Cardiac septum (tissue), 1 donor: ENCODE measurements at regions not wholly inside any gene's neighbourhood (a gene's known extent, or its start where the extent isn't known, plus 50 kb on each side); places are given as distances from the start of the nearest gene placed in this dataset.

Experiments used
- DNase-seq: peaks from one replicate; pipeline ENCODE4 v3.0.0-alpha.2; 2020; ENCODE audit warnings: low spot score
- intact Hi-C: fragments of 100-400 bp; cut with DNase I; formaldehyde crosslinking; loops from one replicate; pipeline ENCODE4 v1.14.0; 2022
- donor health status: DM: no; HTN: no; CAD: no.

- DNase-seq: no peak
- intact Hi-C loops: no loop called here
Measured at GRCh38 chr12:127857661-127858060, 409.3 kb upstream of the TMEM132C start.

- intact Hi-C loops: no loop called here
- DNase-seq: no peak
Measured at GRCh38 chr12:127860536-127860935, 406.4 kb upstream of the TMEM132C start.

GRCh38 chr12:127861406-127861805, 405.6 kb upstream of the TMEM132C start:
- intact Hi-C loops: no loop called here
- DNase-seq: no peak

- no peak for DNase-seq
- intact Hi-C loops: no loop called here
Measured at GRCh38 chr12:127873306-127873705, 393.7 kb upstream of the TMEM132C start.

DNA sequence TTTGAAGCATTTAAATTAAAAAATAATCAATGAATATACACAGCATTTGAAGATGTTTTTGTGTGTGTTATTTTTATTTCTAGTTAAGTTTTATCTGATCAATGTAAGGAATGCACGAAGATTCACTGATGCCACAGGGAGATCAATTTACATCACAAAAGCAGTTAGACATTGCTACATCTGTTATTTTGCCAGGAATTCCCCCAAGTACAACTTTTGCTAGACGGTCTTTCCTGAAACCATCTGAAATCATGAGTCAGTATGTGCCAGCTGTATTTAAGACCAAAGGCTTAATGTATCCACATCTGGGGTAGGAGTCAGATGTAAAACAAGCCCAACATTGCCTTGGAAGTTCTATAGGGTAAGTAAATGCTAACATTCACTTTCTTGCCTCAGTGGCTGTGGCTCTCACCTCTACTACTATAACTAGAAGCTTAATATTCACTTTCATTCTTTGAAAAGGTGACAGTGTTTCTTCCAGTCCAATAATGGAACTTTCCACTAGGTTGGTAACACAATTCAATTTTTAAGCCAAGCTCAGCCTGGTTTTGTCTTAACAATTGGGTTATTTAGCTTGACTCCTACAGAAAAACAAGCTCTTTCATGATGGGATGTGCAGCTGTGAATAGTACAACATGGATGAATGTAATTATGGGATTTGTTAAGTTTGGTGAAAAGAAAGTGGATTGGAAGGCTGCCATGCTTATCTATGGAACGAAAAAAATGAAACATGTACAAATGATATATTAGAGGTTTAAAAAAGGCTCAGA, 385.4 kb upstream of the TMEM132C start:
- DNase-seq: no peak
- intact Hi-C loops: no loop called here

DNA sequence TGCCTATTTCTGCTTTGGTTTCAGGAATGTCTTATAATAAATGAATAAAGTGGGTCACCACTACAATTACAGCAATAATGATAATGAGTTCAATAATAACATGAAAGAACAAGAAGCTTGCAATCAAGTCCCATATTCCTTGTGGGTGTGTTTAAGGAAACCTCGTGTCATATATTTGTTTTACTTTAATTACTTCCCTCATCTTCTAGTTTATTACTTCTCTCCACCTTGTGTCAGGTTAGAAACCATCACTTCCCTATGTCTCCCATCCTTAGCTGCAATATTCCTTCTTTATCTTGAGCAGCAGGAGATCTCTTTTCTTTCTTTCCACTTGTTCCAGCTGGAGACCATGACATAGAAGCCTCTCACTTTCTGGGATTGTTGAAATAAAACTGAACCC, 384.0 kb upstream of the TMEM132C start:
- DNase-seq: no peak
- intact Hi-C loops: no loop called here

DNA sequence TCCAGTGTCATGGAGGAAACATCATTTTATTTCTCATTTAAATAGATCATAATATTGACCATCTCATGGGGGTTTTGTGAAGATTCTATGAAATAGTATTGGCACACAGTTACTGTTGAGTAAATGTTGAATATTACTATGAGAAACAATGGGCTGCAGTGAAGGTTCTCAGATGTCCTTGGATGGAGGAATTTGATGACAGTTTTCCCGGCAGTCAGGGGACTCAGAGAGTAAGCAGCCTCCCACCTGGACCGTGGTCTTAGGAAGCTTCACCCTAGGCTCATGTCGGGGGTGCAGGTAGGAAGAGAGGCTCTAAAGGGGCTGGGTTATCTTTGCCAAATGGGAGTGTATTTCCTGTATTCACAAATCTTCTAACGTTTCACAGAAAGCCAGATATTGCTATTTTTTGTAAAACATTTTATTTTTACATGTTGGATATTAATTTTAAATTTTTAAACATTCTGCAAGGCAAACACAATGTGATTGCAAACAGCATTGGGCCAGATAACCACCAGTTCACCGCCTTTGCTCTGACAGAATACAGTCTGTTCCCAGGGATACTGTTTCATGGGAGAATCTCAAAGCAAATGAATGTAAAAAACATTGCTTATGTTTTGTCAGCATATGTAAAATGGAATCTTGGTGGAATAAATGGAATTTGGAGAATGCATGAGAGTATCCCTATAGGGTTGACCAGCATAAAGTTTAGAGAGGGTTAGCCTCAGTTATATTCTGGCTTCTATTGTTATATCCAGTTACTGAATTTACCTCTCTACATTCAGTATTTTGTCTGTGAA, 380.8 kb upstream of the TMEM132C start:
- intact Hi-C loops: no loop called here
- no peak for DNase-seq

DNA sequence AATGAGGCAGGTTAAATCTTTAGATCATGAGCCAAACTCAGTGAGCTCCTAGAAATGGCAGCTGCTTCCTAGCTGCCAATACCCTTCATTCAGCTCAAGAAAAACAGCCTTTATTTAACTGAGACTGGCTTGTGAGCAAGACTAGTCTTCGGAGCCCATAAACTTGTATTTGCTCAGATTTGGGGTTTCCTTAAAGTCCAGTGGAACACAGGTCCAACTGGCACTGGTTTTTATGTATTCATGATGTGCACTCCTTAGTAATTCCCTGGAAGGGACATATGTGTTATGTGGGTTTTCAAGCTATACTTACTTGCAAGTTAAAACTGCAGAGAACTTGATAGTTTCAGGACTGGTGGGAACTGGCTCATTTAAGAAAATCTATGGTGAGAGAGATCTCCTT, 380.1 kb upstream of the TMEM132C start:
- DNase-seq: no peak
- intact Hi-C loops: no loop called here

- DNase-seq: no peak
- intact Hi-C loops: no loop called here
Measured at GRCh38 chr12:127888943-127889719, 377.8 kb upstream of the TMEM132C start.

DNA sequence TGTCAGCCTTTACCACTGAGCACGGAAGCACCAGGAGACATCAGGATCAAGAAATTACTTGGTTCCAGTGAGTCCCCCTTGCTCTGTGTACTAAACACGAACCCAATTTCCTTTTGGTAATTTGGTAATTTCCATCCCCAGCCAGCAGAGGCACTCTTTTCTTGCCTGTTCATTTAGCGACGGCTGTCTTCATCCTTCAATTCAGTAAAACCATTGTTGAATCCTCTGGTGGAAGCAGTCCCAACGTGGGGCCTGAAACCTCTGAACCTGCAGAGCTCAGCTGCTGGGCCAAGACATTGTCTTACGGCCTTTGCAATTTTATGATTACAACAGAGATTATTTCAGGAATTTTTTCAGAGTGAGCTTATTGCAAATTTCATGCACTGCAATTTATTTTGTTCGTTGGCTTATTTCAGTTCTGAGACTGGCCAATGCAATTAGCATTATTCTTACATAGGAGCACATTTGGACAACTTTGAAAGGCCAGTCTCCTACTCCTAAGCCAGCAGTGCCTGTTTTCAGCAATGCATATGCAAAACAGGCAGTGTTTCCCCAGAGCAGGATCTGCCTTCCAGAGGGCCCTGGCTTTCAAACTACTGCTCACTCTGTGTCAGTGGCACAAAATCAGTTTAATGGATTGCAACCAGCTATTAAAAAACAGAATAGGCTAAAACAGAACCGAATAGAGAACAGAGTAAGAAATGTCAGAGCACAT, 372.9 kb upstream of the TMEM132C start:
- DNase-seq: no peak
- intact Hi-C loops: no loop called here

DNA sequence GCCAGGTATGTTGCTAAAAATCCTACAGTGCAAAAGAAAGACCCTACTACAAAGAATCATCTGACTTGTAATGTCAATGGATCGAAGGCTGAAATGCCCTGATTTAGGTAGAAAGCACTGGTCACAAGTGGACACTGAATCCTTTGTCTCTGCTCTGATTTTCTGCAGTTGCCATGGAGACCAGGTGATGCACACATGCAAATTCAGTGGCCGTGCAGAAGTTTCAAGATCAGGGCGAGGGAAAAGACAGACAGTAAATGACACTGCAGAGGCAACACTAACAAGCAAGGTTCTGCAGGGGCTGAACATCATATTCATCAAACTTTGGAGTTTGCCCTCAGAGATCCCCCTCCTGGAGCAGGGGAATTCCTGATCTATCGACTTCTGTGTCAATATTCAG, 370.3 kb upstream of the TMEM132C start:
- intact Hi-C loops: no loop called here
- DNase-seq: no peak

GRCh38 chr12:127898616-127899015, 368.4 kb upstream of the TMEM132C start:
- no peak for DNase-seq
- intact Hi-C loops: no loop called here

DNA sequence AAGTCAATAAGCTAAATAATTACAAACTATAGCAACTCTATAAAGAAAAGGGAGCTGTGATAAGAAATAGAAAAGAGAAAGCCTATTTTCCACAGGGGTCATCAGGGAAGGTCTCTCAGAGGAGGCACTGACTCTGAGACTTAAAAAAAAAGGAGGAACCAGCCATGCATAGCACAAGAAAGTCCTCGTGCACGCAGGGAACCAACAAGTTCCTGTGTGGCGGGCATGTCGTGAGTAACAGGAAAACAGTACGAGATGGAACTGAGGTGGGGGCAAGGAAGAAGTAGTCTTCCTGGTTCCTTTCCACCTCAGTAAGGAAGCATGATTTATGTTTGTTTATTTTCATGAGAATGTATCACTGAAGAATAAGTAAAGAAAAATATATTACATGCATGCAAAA, 367.0 kb upstream of the TMEM132C start:
- intact Hi-C loops: no loop called here
- no peak for DNase-seq

- DNase-seq: no peak
- intact Hi-C loops: no loop called here
Measured at GRCh38 chr12:127900386-127900785, 366.6 kb upstream of the TMEM132C start.

- intact Hi-C loops: no loop called here
- no peak for DNase-seq
Measured at GRCh38 chr12:127903146-127903545, 363.8 kb upstream of the TMEM132C start.

DNA sequence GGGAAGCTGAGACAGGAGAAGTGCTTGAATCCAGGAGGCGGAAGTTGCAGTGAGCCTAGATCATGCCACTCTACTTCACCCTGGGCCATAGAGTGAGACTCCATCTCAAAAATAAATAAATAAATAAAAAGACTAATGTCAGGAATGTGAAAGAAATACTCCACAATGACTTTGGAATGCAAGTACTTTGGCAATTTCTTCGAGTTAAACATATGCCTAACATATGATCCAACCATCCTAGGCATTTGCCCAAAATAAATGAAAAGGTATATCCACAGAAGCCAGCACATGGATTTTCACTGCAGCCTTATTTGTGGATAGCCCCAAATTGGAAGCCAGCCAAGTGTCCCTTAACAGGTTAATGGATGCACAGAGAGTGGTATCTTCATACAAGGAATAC, 357.9 kb upstream of the TMEM132C start:
- DNase-seq: no peak
- intact Hi-C loops: no loop called here

DNA sequence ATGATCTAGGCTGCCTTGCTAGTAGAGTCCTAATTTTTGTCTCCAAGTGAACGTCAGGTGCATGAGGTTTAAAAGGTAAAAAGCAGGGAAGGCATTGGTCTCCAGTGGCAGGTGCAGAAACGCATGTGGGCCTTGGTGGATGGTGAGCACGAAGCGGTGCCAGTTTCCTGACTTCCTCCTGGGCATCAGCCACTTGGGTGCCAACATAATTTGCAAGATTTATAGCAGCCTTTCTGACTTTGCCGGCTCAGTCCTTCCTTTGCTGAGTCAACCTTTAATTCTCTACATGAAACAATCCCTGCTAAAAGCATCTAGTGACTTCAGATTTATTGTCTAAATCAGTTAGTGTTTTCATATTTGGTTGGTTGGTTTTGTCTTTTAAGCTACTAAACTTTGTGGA, 355.7 kb upstream of the TMEM132C start:
- DNase-seq: no peak
- intact Hi-C loops: no loop called here

GRCh38 chr12:127912035-127912665, 354.8 kb upstream of the TMEM132C start:
- no peak for DNase-seq
- intact Hi-C loops: no loop called here

- intact Hi-C loops: no loop called here
- DNase-seq: no peak
Measured at GRCh38 chr12:127923501-127923900, 343.5 kb upstream of the TMEM132C start.
